Breast epithelium (tissue), 3 donors: ENCODE measurements at regions not wholly inside any gene's neighbourhood (a gene's known extent, or its start where the extent isn't known, plus 50 kb on each side); places are given as distances from the start of the nearest gene placed in this dataset.

Experiments
- CTCF ChIP-seq, 3 donors: fragments of 450-650 bp; IDR thresholded peaks; one replicate each; pipeline ENCODE4 v1.5.1; 2016 to 2017; ENCODE audit warnings: antibody characterized with exemption in 3 of 3, mild to moderate bottlenecking in 3 of 3, moderate library complexity in 3 of 3
- POLR2A ChIP-seq: fragments of 450-650 bp; IDR thresholded peaks from one replicate; pipeline ENCODE4 v1.6.1; 2016; ENCODE audit warnings: antibody characterized with exemption, mild to moderate bottlenecking, moderate library complexity

- TF ChIP-seq POLR2A (no peak), CTCF (IDR thresholded peaks at IDR 0.05) (no peak)
These were observed 245.6 kb upstream of the GOLIM4 start for GRCh38 chr3:168341192-168341815.
